ENCODE measurements at regions not wholly inside any gene's neighbourhood (a gene's known extent, or its start where the extent isn't known, plus 50 kb on each side); places are given as distances from the start of the nearest gene placed in this dataset.

DNA sequence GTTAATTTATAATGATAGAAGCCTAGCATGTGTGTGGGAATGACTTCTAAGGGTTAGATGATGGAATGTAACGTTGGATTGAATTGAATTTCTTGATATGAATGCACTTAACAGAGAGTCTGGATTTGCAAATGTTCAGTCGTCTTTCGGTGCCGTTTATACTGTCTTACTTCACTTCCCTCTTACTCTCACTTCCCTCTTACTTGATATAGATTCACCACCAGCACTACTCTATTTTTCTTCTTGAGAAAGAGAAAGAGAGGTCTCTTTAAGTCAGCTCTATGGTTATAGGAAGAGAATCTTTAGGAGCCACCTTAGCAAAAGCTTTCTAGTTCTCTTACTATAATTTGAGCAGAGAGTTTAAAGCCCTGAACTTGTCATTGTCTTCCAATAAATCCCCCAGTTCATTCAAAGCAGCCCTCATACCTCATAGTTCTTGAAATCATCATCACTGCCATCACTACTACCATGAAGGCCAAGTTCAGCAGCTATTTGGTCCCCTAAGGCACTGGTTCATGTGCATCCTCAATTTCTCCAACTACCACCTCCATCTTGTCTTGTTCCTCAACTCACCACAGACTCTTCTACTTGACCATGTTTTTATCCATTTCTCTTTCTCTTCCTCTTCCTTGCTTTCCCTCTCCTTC is 501.7 kb upstream of the TCF4 start:
- H3K27me3 ChIP-seq = no peaks in the 10 kb centered on the region
- H3K9me3 ChIP-seq (replicated peaks in 1 of 3) = no peaks in the 10 kb centered on the region
- H3K4me1 ChIP-seq (replicated peaks in 1 of 2) = no peaks in the 10 kb centered on the region
- DNase-seq = no peak
- no peaks in the 10 kb centered on the region for H3K36me3 ChIP-seq (replicated peaks in 1 of 2)
- WGBS, 4 donors = 67 to 80% (median 69%) methylated on average over 4 of the region's 4 CpGs
- no peak for TF ChIP-seq POLR2A (IDR thresholded peaks at IDR 0.05)
- TF ChIP-seq, protein P1, sequence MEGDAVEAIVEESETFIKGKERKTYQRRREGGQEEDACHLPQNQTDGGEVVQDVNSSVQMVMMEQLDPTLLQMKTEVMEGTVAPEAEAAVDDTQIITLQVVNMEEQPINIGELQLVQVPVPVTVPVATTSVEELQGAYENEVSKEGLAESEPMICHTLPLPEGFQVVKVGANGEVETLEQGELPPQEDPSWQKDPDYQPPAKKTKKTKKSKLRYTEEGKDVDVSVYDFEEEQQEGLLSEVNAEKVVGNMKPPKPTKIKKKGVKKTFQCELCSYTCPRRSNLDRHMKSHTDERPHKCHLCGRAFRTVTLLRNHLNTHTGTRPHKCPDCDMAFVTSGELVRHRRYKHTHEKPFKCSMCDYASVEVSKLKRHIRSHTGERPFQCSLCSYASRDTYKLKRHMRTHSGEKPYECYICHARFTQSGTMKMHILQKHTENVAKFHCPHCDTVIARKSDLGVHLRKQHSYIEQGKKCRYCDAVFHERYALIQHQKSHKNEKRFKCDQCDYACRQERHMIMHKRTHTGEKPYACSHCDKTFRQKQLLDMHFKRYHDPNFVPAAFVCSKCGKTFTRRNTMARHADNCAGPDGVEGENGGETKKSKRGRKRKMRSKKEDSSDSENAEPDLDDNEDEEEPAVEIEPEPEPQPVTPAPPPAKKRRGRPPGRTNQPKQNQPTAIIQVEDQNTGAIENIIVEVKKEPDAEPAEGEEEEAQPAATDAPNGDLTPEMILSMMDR (IDR thresholded peaks at IDR 0.05) = no peak
- intact Hi-C loops (cut with DNase I) = no loop called here
- H3K4me3 ChIP-seq = no peak overlapping the region
- no peak overlapping the region for H3K27ac ChIP-seq

DNA sequence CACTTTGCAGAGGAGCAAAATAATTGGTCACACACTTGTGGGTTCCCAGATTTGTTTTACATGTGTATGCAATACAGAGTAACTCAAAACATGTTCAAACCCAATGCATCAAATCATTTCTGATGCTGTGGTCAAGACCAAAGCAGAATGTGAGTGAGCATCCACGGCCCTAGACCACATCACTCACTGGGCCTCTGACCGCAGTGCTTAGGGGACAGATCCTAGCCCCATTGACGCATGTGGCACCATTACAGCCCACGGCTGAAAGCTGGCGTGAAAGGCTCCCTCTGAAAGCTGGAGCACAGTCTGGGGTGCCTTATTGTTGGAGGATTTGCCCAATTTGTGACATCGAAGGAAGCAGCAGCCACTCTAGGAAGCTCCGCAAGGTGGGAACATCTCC is 498.8 kb upstream of the TCF4 start:
- Histone ChIP-seq H3K27ac (no peak overlapping the region), H3K4me1 (replicated peaks in 1 of 2) (peaks cover 0 to 6% of the 10 kb centered on the region in 2 donors), H3K27me3 (no peaks in the 10 kb centered on the region), H3K9me3 (replicated peaks in 1 of 3) (no peaks in the 10 kb centered on the region), H3K4me3 (no peak overlapping the region), H3K36me3 (replicated peaks in 1 of 2) (no peaks in the 10 kb centered on the region)
- 90 to 95% (median 93%) methylated on average over 6 to 7 of the region's 7 CpGs for WGBS, 4 donors
- TF ChIP-seq, protein P1 (IDR thresholded peaks at IDR 0.05) = no peak
- TF ChIP-seq POLR2A (IDR thresholded peaks at IDR 0.05) = no peak
- no peak for DNase-seq
- intact Hi-C loops (cut with DNase I) = no loop called here

DNA sequence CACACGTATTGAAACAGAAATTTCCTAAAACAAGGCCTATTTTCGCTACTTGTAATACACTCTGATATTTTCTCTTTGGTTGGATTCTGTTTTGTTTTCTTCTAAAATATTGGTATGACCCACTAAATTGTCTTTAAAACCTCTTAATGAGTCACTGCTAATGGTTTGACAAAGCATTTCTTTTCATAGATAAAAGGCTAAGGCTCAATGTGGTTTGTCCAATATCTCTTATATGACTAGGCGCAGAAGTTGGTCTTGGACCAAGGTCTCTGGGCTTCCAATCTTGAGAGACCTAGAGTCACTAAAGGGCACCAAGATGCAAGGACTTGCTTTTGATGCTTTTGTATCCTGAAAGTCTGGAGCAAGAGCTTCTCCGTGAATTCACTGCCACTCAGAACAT is 498.2 kb upstream of the TCF4 start:
- no peaks in the 10 kb centered on the region for H3K9me3 ChIP-seq (replicated peaks in 1 of 3)
- intact Hi-C loops (cut with DNase I) = no loop called here

DNA sequence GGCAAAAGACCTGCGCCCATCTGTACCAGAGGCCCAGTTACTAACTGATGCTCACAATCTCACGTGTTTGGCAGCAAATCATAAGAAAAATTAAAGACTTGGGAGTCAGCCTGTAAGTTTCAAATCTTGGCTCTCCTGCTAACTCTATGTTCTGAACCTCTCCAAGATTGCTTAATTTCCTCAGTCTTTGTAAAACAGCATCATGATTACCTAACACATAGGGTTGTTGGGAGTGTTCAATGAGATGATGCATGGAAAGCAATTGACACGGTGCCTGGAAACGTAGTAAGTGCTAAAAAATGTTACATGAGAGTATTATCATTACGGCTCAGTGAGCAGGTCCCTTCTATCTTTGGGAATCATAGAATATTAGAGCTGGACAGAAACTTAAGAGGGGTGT is 497.6 kb upstream of the TCF4 start:
- Histone ChIP-seq H3K9me3 (replicated peaks in 1 of 3) (no peaks in the 10 kb centered on the region), H3K4me3 (no peak overlapping the region), H3K4me1 (replicated peaks in 1 of 2) (peaks cover 0 to 6% of the 10 kb centered on the region in 2 donors), H3K27ac (no peak overlapping the region), H3K27me3 (no peaks in the 10 kb centered on the region), H3K36me3 (replicated peaks in 1 of 2) (no peaks in the 10 kb centered on the region)
- intact Hi-C loops (cut with DNase I) = no loop called here
- TF ChIP-seq, protein P1 (IDR thresholded peaks at IDR 0.05) = no peak
- no peak for TF ChIP-seq POLR2A (IDR thresholded peaks at IDR 0.05)
- peak in 1 of 7 donors; percentile 4 for DNase-seq
- 53 to 78% (median 62%) methylated on average over 5 of the region's 5 CpGs for WGBS, 4 donors

More for the DNA sequence above, 498.2 kb upstream of the TCF4 start:
- Histone ChIP-seq H3K27me3 (no peaks in the 10 kb centered on the region), H3K4me3 (no peak overlapping the region), H3K27ac (no peak overlapping the region), H3K36me3 (replicated peaks in 1 of 2) (no peaks in the 10 kb centered on the region), H3K4me1 (replicated peaks in 1 of 2) (peaks cover 0 to 6% of the 10 kb centered on the region in 2 donors)
- TF ChIP-seq, protein P1 (IDR thresholded peaks at IDR 0.05) = no peak
- no peak for TF ChIP-seq POLR2A (IDR thresholded peaks at IDR 0.05)
- no peak for DNase-seq
- WGBS, 4 donors = 85 to 91% (median 87%) methylated on average over 4 of the region's 4 CpGs
